GM19238 (cell line): ENCODE measurements at regions not wholly inside any gene's neighbourhood (a gene's known extent, or its start where the extent isn't known, plus 50 kb on each side); places are given as distances from the start of the nearest gene placed in this dataset.

Experiments
- DNase-seq: peaks from one replicate; pipeline ENCODE4 v3.0.0; 2011; ENCODE audit warnings: low spot score; ENCODE audit not compliant: insufficient read length

GRCh38 chr16:89027281-89027680 lies 50.3 kb upstream of the CBFA2T3 start:
- DNase-seq = no peak

GRCh38 chr16:89031715-89032659 lies 55.0 kb upstream of the CBFA2T3 start:
- peak; percentile 81 for DNase-seq

- no peak for DNase-seq
Measured at GRCh38 chr16:89033304-89033703, 56.3 kb upstream of the CBFA2T3 start.

- DNase-seq = no peak
Measured at GRCh38 chr16:89033796-89034572, 57.0 kb upstream of the CBFA2T3 start.

GRCh38 chr16:89034573-89034961 lies 57.6 kb upstream of the CBFA2T3 start:
- DNase-seq = no peak

GRCh38 chr16:89034971-89035668 lies 58.1 kb upstream of the CBFA2T3 start:
- DNase-seq = no peak

- no peak for DNase-seq
Measured at GRCh38 chr16:89035669-89036570, 57.7 kb upstream of the ACSF3 start.

GRCh38 chr16:89036776-89037175 lies 56.9 kb upstream of the ACSF3 start:
- DNase-seq = no peak

GRCh38 chr16:89037261-89038152 lies 56.1 kb upstream of the ACSF3 start:
- DNase-seq = no peak

- DNase-seq = no peak
Measured at GRCh38 chr16:89038221-89038721, 55.4 kb upstream of the ACSF3 start.

GRCh38 chr16:89038811-89039735 lies 54.6 kb upstream of the ACSF3 start:
- no peak for DNase-seq

GRCh38 chr16:89039756-89040155 lies 53.9 kb upstream of the ACSF3 start:
- DNase-seq = no peak

GRCh38 chr16:89040391-89040790 lies 53.3 kb upstream of the ACSF3 start:
- no peak for DNase-seq

- no peak for DNase-seq
Measured at GRCh38 chr16:89040861-89041570, 52.6 kb upstream of the ACSF3 start.

- no peak for DNase-seq
Measured at GRCh38 chr16:89041571-89042481, 51.8 kb upstream of the ACSF3 start.

GRCh38 chr16:89042711-89043551 lies 50.7 kb upstream of the ACSF3 start:
- DNase-seq = no peak
